Lower leg skin (tissue), 3 donors: ENCODE measurements at regions not wholly inside any gene's neighbourhood (a gene's known extent, or its start where the extent isn't known, plus 50 kb on each side); places are given as distances from the start of the nearest gene placed in this dataset.
"Not testable (repeated sequence)": the region's sequence is repeated elsewhere in the genome, so short reads cannot be mapped to it uniquely, and the experiment has no call there.

ENCODE experiments used
- DNase-seq, 2 donors: peaks; one replicate each; pipeline ENCODE4 v3.0.0-alpha.2; 2019; ENCODE audit warnings: low spot score in 2 of 2
- H3K4me3 ChIP-seq: fragments of 200-600 bp; sonication (generic); 2 replicates; pipeline ENCODE4 v1.5.1; 2017; ENCODE audit warnings: mild to moderate bottlenecking, low read depth; ENCODE audit not compliant: poor library complexity, severe bottlenecking
- WGBS, 2 donors: methylation state at CpG; one replicate each; pipeline ENCODE4 v1.1.5; 2018; 5-methylcytosine and 5-hydroxymethylcytosine counted together
- intact Hi-C: fragments of 100-400 bp; cut with DNase I; formaldehyde crosslinking; loops from one replicate; pipeline ENCODE4 v1.15.0; 2023; ENCODE audit warnings: low total_unique reads

GRCh38 chr15:44817797-44818196, 81.5 kb downstream of the TRIM69 start:
- 76 to 84% methylated on average over 6 to 7 of the region's 9 CpGs for WGBS, 2 donors
- DNase-seq, intact Hi-C loops, H3K4me3 ChIP-seq: not testable (repeated sequence)

DNA sequence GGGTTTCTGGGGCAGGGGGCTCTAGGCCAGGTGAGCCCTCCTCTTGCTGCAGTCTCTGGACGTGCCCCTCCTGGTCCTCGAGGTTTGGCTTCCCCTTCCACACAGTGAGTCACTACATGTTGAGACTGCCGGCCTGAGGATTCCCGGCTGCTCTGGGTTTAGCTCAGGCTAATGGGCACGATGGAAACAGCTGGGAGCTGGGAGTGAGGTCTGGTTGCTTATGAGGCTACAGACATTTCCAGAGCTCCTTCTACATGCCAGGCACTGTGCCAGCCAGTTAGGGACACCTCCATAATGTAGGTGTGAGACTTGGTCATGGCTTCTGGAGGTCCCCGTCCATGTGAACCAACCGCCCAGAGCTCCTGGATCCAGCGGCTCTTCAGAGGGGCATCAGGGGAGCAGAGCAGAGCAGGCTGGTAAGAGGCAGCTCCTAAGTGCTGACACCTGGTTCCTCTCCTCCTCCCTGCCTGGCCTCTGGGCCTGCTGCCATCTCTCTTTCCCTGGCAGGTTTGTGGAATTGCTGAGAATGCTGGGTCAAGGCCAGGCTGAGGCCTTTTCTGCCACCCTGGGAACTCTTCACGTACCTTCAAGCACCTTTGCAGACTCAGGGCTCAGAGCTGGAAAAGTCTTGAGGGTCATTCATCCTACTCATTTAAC, 83.1 kb downstream of the TRIM69 start:
- WGBS, 2 donors: 62 to 72% methylated on average over 9 of the region's 9 CpGs

GRCh38 chr15:44820535-44820934, 84.2 kb downstream of the TRIM69 start:
- intact Hi-C loops, DNase-seq, H3K4me3 ChIP-seq: not testable (repeated sequence)
- 84 to 88% methylated on average over 5 of the region's 5 CpGs for whole genome bisulfite sequencing, 2 donors

More for the DNA sequence above, 83.1 kb downstream of the TRIM69 start:
- H3K4me3 ChIP-seq, DNase-seq, intact Hi-C loops: not testable (repeated sequence)

DNA sequence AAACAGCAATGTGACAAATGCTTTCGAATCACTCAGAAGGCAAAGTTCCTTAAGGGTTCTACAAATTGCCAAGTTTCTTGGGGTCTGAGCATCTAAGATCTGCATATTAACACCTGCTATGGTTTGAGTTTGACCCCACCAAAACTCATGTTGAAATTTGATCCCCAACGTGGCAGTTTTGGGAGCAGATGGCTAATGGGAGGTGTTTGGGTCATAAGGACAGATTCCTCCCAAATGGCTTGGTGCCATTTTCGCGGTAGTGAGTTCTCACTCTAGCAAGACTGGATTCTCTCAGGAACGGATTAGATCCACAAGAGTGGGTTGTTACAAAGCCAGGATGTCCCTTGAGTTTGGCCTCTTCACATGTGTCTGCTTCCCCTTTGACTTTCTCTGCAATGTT, 84.6 kb downstream of the TRIM69 start:
- DNase-seq, H3K4me3 ChIP-seq, intact Hi-C loops: not testable (repeated sequence)
- 69 to 77% methylated on average over 5 of the region's 5 CpGs for WGBS, 2 donors

GRCh38 chr15:44824277-44825145, 88.2 kb downstream of the TRIM69 start:
- WGBS, 2 donors: 88 to 100% methylated on average over 1 of the region's 9 CpGs
- intact Hi-C loops: not testable (repeated sequence)

GRCh38 chr15:44826583-44826982, 90.3 kb downstream of the TRIM69 start:
- H3K4me3 ChIP-seq, intact Hi-C loops, DNase-seq: not testable (repeated sequence)
- 89 to 100% methylated on average over 1 of the region's 1 CpG for WGBS, 2 donors

More at GRCh38 chr15:44824277-44825145, 88.2 kb downstream of the TRIM69 start:
- not testable (repeated sequence) for DNase-seq, H3K4me3 ChIP-seq

DNA sequence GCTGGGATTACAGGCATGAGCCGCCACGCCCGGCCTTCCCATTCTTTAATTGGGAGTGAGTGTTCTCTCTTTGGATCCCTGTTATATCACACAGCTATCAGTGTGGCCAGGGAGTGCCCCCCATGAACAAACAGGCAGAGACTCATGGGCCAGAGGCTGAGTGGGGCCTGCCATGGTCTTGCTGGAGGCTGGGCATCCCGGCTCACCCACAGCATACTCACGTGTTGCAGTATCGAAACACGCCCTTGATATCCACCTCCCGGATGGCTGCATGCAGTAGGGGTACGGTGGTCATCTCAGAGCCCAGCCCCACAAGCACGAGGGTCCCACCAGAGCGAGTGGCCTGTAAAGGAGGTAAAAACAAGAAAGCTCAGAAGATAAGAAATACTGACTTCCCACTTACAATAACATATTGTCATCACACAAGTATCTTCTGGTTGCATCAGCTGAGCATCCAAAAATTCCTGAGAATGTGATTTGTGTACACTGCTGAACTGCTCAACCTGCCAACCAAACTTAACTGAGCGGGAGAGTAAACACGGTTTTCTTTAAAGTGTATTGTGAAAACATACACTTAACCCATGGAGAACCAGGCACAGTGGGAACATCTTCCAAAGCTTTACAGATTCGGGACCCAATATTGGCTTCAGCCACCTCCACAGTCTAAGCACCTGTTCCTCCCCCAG, 92.0 kb downstream of the TRIM69 start:
- 92 to 94% methylated on average over 11 of the region's 14 CpGs for WGBS, 2 donors
- H3K4me3 ChIP-seq, intact Hi-C loops, DNase-seq: not testable (repeated sequence)

DNA sequence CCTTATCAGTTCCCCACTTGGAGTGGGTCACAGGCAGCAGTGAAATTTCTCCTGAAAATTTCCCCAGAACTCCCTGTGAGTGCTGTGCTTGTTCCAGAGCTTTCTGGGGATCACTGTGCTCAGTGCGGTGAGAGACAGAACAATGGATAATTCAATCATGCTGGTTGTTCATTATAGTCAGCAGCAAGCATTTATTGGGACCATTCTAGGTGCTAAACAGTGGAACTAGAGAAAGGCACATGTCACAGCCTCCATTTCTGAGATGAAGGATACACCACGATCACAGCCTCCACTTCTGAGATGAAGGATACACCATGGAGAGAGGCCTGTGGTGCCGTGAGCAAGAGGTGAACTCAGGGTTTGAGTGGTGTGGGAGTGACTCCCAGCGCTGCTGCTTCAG, 92.8 kb downstream of the TRIM69 start:
- H3K4me3 ChIP-seq, intact Hi-C loops, DNase-seq: not testable (repeated sequence)
- 91 to 94% methylated on average over 4 of the region's 4 CpGs for WGBS, 2 donors

GRCh38 chr15:44830692-44831408, 94.5 kb downstream of the TRIM69 start:
- H3K4me3 ChIP-seq, intact Hi-C loops, DNase-seq: not testable (repeated sequence)
- 27 to 47% methylated on average over 6 of the region's 6 CpGs for WGBS, 2 donors

GRCh38 chr15:44831409-44831741, 95.0 kb downstream of the TRIM69 start:
- 82 to 91% methylated on average over 8 of the region's 8 CpGs for WGBS, 2 donors
- DNase-seq, intact Hi-C loops, H3K4me3 ChIP-seq: not testable (repeated sequence)

- intact Hi-C loops, DNase-seq, H3K4me3 ChIP-seq: not testable (repeated sequence)
- WGBS, 2 donors: 75 to 77% methylated on average over 5 of the region's 5 CpGs
Observed at GRCh38 chr15:44832133-44832532, 95.8 kb downstream of the TRIM69 start.

DNA sequence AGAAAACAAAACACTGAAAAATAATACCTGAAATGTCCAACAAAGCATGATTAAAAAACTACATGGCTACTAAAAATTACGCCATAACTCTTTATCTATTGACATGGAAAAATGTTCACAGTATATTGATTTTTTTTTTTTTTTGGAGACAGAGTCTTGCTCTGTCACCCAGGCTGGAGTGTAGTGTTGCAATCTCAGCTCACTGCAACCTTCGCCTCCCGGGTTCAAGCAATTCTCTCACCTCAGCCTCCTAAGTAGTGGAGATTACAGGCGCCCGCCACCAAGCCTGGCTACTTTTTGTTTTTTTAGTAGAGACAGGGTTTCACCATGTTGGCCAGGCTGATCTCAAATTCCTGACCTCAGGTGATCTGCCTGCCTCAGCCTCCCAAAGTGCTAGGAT, 96.8 kb downstream of the TRIM69 start:
- H3K4me3 ChIP-seq, intact Hi-C loops, DNase-seq: not testable (repeated sequence)
- 94 to 95% methylated on average over 5 of the region's 5 CpGs for WGBS, 2 donors

DNA sequence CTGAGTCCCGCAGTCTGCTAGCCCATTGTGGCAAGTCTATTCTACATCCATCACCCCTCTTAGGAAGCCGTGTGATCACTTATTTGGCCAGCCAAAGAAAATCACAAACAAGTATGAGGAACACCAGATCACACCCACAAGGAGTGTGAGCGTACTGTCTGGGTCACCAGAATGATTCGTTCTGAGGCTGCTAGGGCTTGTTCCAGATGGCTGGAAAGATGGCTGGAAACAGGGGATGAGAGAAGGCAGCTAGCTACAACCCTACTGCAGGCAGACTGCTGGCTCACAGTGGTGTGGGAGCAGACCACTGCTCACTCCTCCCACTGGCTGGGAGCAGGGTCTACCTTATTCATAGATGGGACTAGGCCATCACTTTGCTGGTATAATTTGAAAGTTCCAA, 97.4 kb downstream of the TRIM69 start:
- H3K4me3 ChIP-seq, intact Hi-C loops: not testable (repeated sequence)
- WGBS, 2 donors: 78 to 91% methylated on average over 4 of the region's 4 CpGs

DNA sequence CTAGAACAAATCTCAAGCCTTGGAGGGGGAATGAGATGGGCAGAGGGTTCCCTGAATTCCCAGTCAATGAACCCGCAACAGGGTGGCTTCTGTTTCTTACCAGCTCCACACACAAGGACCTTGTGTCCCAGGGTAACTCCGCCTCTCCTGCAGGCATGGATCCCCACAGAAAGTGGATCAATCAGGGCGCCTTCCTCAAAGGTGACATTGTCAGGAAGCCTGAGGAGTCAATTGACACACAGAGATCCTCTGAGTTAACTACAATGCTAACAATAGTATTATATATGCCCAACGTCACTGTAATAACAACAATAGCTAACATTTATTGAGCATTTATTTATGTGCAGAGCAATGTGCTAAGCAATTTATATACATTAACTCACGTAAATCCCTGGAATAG, 98.8 kb downstream of the TRIM69 start:
- DNase-seq, intact Hi-C loops, H3K4me3 ChIP-seq: not testable (repeated sequence)
- WGBS, 2 donors: 82 to 89% methylated on average over 5 of the region's 5 CpGs

More for the DNA sequence above, 97.4 kb downstream of the TRIM69 start:
- DNase-seq: not testable (repeated sequence)
